PFSK-1 (cell line): ENCODE measurements at regions not wholly inside any gene's neighbourhood (a gene's known extent, or its start where the extent isn't known, plus 50 kb on each side); places are given as distances from the start of the nearest gene placed in this dataset.

Experiments
- FOXP2 ChIP-seq: optimal IDR thresholded peaks from 2 replicates; pipeline ENCODE3; 2011; ENCODE audit warnings: borderline replicate concordance, control low read depth, inconsistent platforms; ENCODE audit not compliant: insufficient read depth; ENCODE audit errors: extremely low read length, extremely low read depth
- POLR2AphosphoS5 ChIP-seq: IDR thresholded peaks from 2 replicates; pipeline ENCODE4 v1.6.1; 2012; ENCODE audit warnings: low read depth, mild to moderate bottlenecking, control low read depth, low read length, moderate library complexity
- SIN3A ChIP-seq: IDR thresholded peaks from 2 replicates; pipeline ENCODE4 v1.6.1; 2012; ENCODE audit warnings: mild to moderate bottlenecking, low read length, moderate library complexity, borderline replicate concordance; ENCODE audit not compliant: insufficient read depth
- TAF1 ChIP-seq: IDR thresholded peaks from 2 replicates; pipeline ENCODE4 v1.6.1; 2012; ENCODE audit warnings: low read length, control low read depth, borderline replicate concordance; ENCODE audit not compliant: insufficient read depth
- TF ChIP-seq, protein P1 (sequence below), 2 experiments: IDR thresholded peaks; 2 replicates each; pipeline versions ENCODE4 v1.6.1 to v1.8.0; 2011 to 2012; ENCODE audit warnings: low read depth in 2 of 2, low read length in 2 of 2, control low read depth in 1 of 2, inconsistent platforms in 1 of 2, mild to moderate bottlenecking in 1 of 2, moderate library complexity in 1 of 2; ENCODE audit not compliant: insufficient read depth in 1 of 2

DNA sequence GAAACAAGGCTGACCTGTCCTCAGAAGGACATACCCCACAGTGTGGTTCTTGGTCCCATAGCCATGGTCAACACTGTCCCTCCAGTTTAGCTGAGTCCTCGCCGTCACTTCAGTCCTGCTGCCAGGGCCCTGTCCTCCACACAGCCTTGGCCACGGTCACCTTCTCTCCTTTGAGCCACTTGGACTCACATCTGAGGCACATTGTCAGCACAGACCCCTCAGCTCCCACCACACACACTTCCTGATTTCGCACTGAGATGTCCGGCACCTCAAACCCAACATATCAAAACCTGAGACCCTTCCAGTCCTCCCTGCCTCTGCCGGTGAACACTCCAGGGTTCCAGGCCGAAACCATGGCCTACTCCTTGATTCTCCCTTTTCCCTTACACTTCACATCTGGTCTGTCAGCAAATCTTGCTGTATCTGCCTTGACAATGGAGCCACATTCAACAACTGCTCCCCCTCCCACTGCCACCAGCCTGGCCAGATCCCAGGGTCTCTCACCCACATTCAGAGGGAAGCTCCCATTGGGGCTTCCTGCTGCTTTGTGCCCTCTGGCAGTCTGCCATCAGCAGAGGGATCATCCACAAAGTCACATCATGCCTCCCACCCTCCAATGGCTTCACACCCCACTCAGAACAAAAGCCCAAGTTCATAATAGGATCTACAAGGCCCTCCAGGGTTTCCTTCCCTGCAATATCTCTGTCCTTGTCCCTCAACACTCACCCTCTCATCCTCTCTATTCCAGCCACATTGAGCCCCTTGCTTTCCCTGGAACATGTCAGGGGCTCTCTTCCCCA is 219.6 kb upstream of the SHH start:
- TF ChIP-seq TAF1 = no peak
- TF ChIP-seq, protein P1, sequence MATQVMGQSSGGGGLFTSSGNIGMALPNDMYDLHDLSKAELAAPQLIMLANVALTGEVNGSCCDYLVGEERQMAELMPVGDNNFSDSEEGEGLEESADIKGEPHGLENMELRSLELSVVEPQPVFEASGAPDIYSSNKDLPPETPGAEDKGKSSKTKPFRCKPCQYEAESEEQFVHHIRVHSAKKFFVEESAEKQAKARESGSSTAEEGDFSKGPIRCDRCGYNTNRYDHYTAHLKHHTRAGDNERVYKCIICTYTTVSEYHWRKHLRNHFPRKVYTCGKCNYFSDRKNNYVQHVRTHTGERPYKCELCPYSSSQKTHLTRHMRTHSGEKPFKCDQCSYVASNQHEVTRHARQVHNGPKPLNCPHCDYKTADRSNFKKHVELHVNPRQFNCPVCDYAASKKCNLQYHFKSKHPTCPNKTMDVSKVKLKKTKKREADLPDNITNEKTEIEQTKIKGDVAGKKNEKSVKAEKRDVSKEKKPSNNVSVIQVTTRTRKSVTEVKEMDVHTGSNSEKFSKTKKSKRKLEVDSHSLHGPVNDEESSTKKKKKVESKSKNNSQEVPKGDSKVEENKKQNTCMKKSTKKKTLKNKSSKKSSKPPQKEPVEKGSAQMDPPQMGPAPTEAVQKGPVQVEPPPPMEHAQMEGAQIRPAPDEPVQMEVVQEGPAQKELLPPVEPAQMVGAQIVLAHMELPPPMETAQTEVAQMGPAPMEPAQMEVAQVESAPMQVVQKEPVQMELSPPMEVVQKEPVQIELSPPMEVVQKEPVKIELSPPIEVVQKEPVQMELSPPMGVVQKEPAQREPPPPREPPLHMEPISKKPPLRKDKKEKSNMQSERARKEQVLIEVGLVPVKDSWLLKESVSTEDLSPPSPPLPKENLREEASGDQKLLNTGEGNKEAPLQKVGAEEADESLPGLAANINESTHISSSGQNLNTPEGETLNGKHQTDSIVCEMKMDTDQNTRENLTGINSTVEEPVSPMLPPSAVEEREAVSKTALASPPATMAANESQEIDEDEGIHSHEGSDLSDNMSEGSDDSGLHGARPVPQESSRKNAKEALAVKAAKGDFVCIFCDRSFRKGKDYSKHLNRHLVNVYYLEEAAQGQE (IDR thresholded peaks at IDR 0.05; ENCODE audit: insufficient read depth in 1 of 2, low read depth in 2 of 2, low read length in 2 of 2) = no peak
- TF ChIP-seq FOXP2 = no peak
- no peak for TF ChIP-seq SIN3A
- no peak for TF ChIP-seq POLR2AphosphoS5

DNA sequence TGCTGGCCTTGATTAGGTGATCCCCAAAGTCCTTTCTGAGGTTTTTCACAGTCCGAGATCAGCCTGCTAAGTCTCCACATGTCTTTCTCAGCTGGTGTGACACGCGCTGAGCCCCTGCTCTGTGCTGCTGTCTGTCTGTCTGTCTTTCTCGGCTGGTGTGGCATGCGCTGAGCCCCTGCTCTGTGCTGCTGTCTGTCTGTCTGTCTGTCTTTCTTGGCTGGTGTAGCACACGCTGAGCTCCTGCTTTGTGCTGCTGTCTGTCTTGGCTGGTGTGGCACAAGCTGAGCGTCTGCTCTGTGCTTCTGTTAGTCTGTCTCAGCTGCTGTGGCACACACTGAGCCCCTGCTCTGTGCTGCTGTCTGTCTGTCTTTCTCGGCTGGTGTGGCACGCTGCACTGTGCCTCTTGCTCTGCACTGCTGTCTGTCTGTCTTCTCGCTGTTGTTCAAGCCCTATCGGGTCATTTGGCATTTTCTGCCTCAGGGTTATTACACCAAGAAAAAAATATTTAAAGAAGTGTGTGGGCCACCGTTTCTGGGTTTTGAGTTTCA is 217.3 kb upstream of the SHH start:
- TF ChIP-seq TAF1 (no peak), SIN3A (no peak), POLR2AphosphoS5 (no peak), FOXP2 (no peak)
- TF ChIP-seq, protein P1 (IDR thresholded peaks at IDR 0.05; ENCODE audit: insufficient read depth in 1 of 2, low read depth in 2 of 2, low read length in 2 of 2) = no peak

DNA sequence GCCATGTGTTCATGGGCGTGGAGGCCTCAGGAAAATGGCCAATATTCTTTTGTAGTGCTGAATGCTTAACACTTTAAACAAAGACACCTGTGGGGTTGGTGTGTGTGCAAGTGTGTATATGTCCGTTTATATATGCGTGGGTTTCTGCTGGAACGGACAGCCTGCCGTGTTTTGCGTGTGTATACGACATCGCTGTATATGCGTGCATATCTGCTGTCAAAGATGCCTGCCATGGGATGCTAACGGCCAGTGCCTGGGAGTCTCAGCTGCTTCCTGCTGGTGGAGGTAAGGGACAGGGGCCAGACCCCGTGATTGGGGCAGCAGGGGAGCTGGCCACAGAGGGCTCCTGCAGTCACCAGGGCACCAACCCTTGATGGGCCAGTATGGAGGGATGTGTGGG is 216.3 kb upstream of the SHH start:
- TF ChIP-seq TAF1 = no peak

DNA sequence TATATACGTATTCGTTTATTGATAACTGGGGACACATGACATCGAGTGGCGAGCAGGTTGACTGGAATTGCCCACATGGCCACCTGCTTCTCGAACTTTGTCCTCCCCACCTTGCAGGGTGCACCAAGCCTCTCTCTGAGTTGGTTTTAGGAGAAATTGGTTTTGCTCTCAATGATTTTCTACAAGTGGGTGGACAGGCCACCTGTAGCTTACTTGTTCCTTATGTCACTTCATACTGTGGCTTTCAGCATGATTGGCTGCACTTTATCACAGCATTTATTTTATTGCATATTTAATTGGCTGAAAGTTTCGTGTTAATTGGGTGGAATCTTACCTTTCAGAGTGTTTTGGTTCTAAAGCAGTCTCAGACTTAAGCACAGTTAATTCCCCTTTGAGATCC is 215.6 kb upstream of the SHH start:
- no peak for TF ChIP-seq POLR2AphosphoS5
- no peak for TF ChIP-seq SIN3A
- no peak for TF ChIP-seq TAF1
- no peak for TF ChIP-seq FOXP2
- TF ChIP-seq, protein P1 (IDR thresholded peaks at IDR 0.05; ENCODE audit: insufficient read depth in 1 of 2, low read depth in 2 of 2, low read length in 2 of 2) = no peak

DNA sequence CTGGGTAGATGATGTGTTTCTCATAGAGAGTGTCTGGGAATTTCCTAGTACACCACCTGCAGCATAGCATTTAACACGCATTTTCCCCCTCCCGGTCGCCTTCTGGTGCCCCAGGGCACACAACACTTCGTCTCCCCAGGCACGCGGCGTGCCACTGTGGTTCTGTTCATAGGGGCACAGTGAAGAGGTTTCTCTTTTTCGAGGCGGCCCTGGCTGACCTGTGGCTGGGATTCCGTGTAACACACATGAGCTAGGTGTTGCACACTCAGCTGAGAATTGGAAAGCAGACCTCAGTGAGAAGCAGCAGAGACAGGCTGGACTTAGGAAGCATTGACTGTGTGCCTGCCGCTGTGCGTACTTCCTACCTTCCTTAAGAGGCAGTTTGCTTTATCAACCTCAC is 214.3 kb upstream of the SHH start:
- TF ChIP-seq TAF1 = no peak

DNA sequence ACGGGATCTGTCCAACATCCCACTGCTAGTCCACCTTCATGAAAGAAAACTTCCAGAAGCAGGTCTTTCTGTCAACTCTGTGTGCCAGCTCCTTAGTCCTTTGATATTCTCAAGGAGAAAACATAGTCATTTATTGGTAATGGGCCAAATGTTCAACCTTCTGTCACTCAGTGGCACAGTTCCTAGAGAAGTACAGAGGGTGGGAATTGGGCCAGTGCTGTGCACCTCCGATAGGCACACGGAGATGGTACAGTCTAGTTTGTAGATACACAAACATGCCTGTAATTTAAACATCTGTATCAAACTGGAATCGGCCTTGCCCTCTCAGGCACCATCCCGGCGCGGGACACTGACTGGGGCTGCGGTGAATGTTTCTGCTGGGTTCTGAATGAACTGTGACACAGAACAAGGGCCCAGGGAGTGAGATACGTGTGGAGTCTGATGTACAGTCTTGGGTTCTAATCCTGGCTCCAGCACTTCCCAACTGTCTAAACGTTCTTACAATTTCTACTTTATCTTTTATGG is 213.9 kb upstream of the SHH start:
- TF ChIP-seq POLR2AphosphoS5 (no peak), SIN3A (no peak), FOXP2 (no peak), TAF1 (no peak)
- TF ChIP-seq, protein P1 (IDR thresholded peaks at IDR 0.05; ENCODE audit: insufficient read depth in 1 of 2, low read depth in 2 of 2, low read length in 2 of 2) = no peak
